ENCODE measurements at regions not wholly inside any gene's neighbourhood (a gene's known extent, or its start where the extent isn't known, plus 50 kb on each side); places are given as distances from the start of the nearest gene placed in this dataset.

DNA sequence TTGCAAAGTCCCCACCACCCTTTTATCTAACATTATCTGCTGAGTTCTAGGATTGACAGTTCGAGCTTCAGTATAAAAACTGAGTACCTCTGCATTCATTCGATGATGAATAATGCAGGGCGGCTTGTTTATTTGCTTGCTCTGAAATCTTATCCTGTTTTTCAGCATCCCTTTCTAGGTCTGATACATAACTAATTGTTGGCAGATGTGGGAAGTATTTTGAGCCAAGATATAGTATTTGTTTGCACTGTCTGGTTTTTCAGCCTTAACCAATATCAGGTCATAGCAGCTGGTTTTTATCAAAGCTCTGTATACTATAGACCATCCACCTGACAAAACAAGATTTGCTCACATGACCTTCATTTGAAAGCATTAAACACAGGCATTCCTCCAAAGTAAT is 161.4 kb downstream of the TFEC start:
- no peak overlapping the region for H3K4me3 ChIP-seq (ENCODE audit: low read length)
- H3K27me3 ChIP-seq (ENCODE audit: control insufficient read depth, low read length): no peaks in the 10 kb centered on the region
- H3K27ac ChIP-seq (ENCODE audit: low read depth, low read length): no peak overlapping the region
- H3K9me3 ChIP-seq (ENCODE audit: control insufficient read depth, insufficient read depth, low read length): no peaks in the 10 kb centered on the region
- H3K4me2 ChIP-seq (ENCODE audit: low read length): no peak overlapping the region
- no peak for TF ChIP-seq CTCF (IDR thresholded peaks at IDR 0.05; ENCODE audit: low read depth, low read length, poor library complexity, severe bottlenecking)
- no peaks in the 10 kb centered on the region for H3K79me2 ChIP-seq (ENCODE audit: control insufficient read depth, low read length)
- no peaks in the 10 kb centered on the region for H3K4me1 ChIP-seq (ENCODE audit: control insufficient read depth, low read length)
- H3K9me2 ChIP-seq (replicated peaks; ENCODE audit: control insufficient read depth, low read length): no peaks in the 10 kb centered on the region
- H3F3A ChIP-seq (ENCODE audit: control insufficient read depth, insufficient read depth): no peaks in the 10 kb centered on the region
- no peaks in the 10 kb centered on the region for H4K20me1 ChIP-seq (ENCODE audit: control insufficient read depth, insufficient read depth, low read depth, low read length)
- no peaks in the 10 kb centered on the region for H3K36me3 ChIP-seq (ENCODE audit: control insufficient read depth, low read length)

GRCh38 chr7:115868369-115868768 is 162.2 kb downstream of the TFEC start:
- no peak for TF ChIP-seq EZH2phosphoT487 (IDR thresholded peaks at IDR 0.05; ENCODE audit: borderline replicate concordance, low read length)

GRCh38 chr7:115864082-115864481 is 166.5 kb downstream of the TFEC start:
- Histone ChIP-seq H3K27ac (ENCODE audit: low read depth, low read length) (no peak overlapping the region), H3K36me3 (ENCODE audit: control insufficient read depth, low read length) (no peaks in the 10 kb centered on the region), H3K9me3 (ENCODE audit: control insufficient read depth, insufficient read depth, low read length) (no peaks in the 10 kb centered on the region), H3K9me2 (replicated peaks; ENCODE audit: control insufficient read depth, low read length) (no peaks in the 10 kb centered on the region), H3K4me3 (ENCODE audit: low read length) (no peak overlapping the region), H3K79me2 (ENCODE audit: control insufficient read depth, low read length) (no peaks in the 10 kb centered on the region), H3F3A (ENCODE audit: control insufficient read depth, insufficient read depth) (no peaks in the 10 kb centered on the region), H3K4me1 (ENCODE audit: control insufficient read depth, low read length) (no peaks in the 10 kb centered on the region), H3K27me3 (ENCODE audit: control insufficient read depth, low read length) (no peaks in the 10 kb centered on the region), H4K20me1 (ENCODE audit: control insufficient read depth, insufficient read depth, low read depth, low read length) (no peaks in the 10 kb centered on the region), H3K4me2 (ENCODE audit: low read length) (no peak overlapping the region)
- no peak for TF ChIP-seq EZH2phosphoT487 (IDR thresholded peaks at IDR 0.05; ENCODE audit: borderline replicate concordance, low read length)
- no peak for TF ChIP-seq CTCF (IDR thresholded peaks at IDR 0.05; ENCODE audit: low read depth, low read length, poor library complexity, severe bottlenecking)

More at GRCh38 chr7:115868369-115868768, 162.2 kb downstream of the TFEC start:
- H3F3A ChIP-seq (ENCODE audit: control insufficient read depth, insufficient read depth): no peaks in the 10 kb centered on the region
- no peaks in the 10 kb centered on the region for H3K79me2 ChIP-seq (ENCODE audit: control insufficient read depth, low read length)
- H3K9me3 ChIP-seq (ENCODE audit: control insufficient read depth, insufficient read depth, low read length): no peaks in the 10 kb centered on the region
- no peaks in the 10 kb centered on the region for H3K9me2 ChIP-seq (replicated peaks; ENCODE audit: control insufficient read depth, low read length)
- no peaks in the 10 kb centered on the region for H4K20me1 ChIP-seq (ENCODE audit: control insufficient read depth, insufficient read depth, low read depth, low read length)
- no peaks in the 10 kb centered on the region for H3K27me3 ChIP-seq (ENCODE audit: control insufficient read depth, low read length)
- H3K4me1 ChIP-seq (ENCODE audit: control insufficient read depth, low read length): no peaks in the 10 kb centered on the region
- no peak overlapping the region for H3K4me2 ChIP-seq (ENCODE audit: low read length)
- no peaks in the 10 kb centered on the region for H3K36me3 ChIP-seq (ENCODE audit: control insufficient read depth, low read length)
- no peak overlapping the region for H3K4me3 ChIP-seq (ENCODE audit: low read length)
- no peak overlapping the region for H3K27ac ChIP-seq (ENCODE audit: low read depth, low read length)

DNA sequence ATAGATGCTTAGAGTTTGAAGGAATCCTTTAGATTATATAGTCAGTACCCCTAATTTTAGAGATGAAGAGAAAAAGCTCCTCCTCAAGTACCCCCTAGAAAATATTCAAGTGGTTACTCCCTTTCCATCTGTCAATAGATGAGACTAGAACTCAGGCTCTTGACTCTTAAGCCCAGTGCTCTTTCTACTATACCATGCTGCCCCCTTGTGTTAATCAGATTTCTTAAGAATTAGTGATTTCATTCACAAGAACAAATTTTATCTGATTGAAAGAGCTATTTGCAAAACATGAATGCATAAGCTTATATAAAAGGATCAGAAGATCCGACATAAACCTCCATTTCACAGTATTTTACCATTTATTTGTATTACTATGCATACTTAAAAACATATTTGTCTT is 179.3 kb downstream of the TFEC start:
- Histone ChIP-seq H4K20me1 (ENCODE audit: control insufficient read depth, insufficient read depth, low read depth, low read length) (no peaks in the 10 kb centered on the region), H3K4me1 (ENCODE audit: control insufficient read depth, low read length) (no peaks in the 10 kb centered on the region), H3K9me2 (replicated peaks; ENCODE audit: control insufficient read depth, low read length) (no peaks in the 10 kb centered on the region), H3K4me3 (ENCODE audit: low read length) (no peak overlapping the region), H3K27ac (ENCODE audit: low read depth, low read length) (no peak overlapping the region), H3K9me3 (ENCODE audit: control insufficient read depth, insufficient read depth, low read length) (no peaks in the 10 kb centered on the region), H3K79me2 (ENCODE audit: control insufficient read depth, low read length) (no peaks in the 10 kb centered on the region), H3F3A (ENCODE audit: control insufficient read depth, insufficient read depth) (no peaks in the 10 kb centered on the region), H3K4me2 (ENCODE audit: low read length) (no peak overlapping the region), H3K27me3 (ENCODE audit: control insufficient read depth, low read length) (peaks cover 10% of the 10 kb centered on the region; the same call in 1 of the 2 replicates), H3K36me3 (ENCODE audit: control insufficient read depth, low read length) (no peaks in the 10 kb centered on the region)
- TF ChIP-seq EZH2phosphoT487 (IDR thresholded peaks at IDR 0.05; ENCODE audit: borderline replicate concordance, low read length): no peak
- peak; percentile 60 for TF ChIP-seq CTCF (IDR thresholded peaks at IDR 0.05; ENCODE audit: low read depth, low read length, poor library complexity, severe bottlenecking)
